GM12864 (cell line): ENCODE measurements at regions not wholly inside any gene's neighbourhood (a gene's known extent, or its start where the extent isn't known, plus 50 kb on each side); places are given as distances from the start of the nearest gene placed in this dataset.
"Not testable (repeated sequence)": the region's sequence is repeated elsewhere in the genome, so short reads cannot be mapped to it uniquely, and the experiment has no call there.

ENCODE experiments used
- DNase-seq: peaks from one replicate; pipeline ENCODE4 v3.0.0-alpha.2; 2011; ENCODE audit warnings: low read depth
- H3K4me3 ChIP-seq: 2 replicates; pipeline ENCODE4 v1.5.1; 2011; ENCODE audit warnings: mild to moderate bottlenecking, low read depth, low read length, control low read depth
- TF ChIP-seq, protein P1 (sequence below): IDR thresholded peaks from 2 replicates; pipeline ENCODE4 v1.5.1; 2011; ENCODE audit warnings: low read depth, mild to moderate bottlenecking, moderate library complexity, low read length, control low read depth, inconsistent platforms; ENCODE audit errors: missing control alignments

DNA sequence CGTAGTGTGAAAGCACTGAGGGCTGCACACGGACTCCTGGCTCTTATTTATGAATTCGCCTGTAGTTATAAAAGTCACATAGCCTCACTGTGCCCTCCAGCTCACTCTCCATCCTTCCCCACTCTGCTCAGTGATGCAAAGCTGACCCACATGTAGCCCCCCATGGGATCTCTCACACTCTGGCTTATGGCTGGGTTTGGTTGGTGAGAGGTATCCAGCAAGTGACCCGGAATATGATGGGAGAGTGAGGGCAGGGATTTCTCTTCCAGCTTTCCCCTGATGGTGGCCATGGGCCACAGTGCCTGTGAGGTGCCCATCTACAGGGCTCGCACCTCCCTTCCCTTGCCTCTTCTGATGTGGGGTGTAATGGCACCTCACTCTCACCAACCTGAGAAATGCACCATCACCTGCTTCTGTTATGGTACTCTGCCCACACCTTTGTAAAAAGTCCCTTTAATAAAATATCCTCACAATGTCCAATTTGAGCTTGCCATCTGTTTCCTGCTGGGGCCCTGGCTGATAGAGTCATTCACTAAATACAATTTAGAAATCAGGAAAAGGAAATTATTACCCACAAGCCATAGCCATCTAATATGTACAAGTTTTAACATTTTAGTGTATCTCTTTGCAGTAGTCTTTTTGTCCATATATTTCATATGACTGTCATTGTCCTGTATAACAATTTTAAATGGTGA, 93.6 kb downstream of the SCN11A start:
- TF ChIP-seq, protein P1, sequence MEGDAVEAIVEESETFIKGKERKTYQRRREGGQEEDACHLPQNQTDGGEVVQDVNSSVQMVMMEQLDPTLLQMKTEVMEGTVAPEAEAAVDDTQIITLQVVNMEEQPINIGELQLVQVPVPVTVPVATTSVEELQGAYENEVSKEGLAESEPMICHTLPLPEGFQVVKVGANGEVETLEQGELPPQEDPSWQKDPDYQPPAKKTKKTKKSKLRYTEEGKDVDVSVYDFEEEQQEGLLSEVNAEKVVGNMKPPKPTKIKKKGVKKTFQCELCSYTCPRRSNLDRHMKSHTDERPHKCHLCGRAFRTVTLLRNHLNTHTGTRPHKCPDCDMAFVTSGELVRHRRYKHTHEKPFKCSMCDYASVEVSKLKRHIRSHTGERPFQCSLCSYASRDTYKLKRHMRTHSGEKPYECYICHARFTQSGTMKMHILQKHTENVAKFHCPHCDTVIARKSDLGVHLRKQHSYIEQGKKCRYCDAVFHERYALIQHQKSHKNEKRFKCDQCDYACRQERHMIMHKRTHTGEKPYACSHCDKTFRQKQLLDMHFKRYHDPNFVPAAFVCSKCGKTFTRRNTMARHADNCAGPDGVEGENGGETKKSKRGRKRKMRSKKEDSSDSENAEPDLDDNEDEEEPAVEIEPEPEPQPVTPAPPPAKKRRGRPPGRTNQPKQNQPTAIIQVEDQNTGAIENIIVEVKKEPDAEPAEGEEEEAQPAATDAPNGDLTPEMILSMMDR, result no peak

DNA sequence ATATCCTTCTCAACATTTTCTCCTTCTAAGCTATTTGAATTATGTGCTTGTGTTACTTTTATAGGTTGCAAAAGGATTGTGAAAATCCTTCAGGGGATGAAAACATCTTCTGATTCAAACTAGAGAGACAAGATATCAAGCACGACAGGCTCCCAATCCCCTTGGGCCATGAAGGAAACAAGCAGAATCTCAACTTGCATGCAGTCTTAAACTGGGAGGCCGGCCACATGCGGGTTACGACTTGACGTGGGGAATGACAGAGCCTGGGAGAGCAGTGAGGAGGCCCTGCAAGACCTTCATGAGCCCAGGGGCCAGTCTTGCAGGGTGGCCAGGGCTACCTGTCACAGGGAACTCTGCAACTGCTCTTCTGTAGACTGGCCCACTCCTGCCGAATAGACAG, 94.4 kb downstream of the SCN11A start:
- TF ChIP-seq, protein P1, result no peak
- no peak overlapping the region for H3K4me3 ChIP-seq
- no peak for DNase-seq

More for the DNA sequence above, 93.6 kb downstream of the SCN11A start:
- no peak for DNase-seq
- no peak overlapping the region for H3K4me3 ChIP-seq

DNA sequence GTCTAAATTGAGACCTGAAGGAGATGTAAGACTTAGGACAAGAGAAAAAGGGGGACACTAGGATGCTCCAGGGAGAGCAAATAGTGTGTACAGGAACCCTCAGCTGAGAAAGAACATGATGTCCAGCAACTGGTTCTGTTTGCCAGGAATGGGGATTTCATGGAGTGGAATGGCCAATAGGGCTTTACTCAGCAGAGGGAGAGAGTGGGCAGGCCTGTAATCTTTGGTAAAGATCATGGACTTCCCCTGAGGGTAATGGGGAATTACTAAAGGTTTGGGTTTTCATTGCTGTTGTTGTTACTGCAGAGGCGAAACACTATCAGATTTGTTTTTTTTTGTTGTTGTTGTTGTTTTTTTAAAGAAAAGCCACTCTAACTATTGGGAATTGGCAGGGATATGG, 99.0 kb downstream of the SCN11A start:
- DNase-seq, result no peak
- H3K4me3 ChIP-seq, result no peak overlapping the region
- TF ChIP-seq, protein P1, result no peak

DNA sequence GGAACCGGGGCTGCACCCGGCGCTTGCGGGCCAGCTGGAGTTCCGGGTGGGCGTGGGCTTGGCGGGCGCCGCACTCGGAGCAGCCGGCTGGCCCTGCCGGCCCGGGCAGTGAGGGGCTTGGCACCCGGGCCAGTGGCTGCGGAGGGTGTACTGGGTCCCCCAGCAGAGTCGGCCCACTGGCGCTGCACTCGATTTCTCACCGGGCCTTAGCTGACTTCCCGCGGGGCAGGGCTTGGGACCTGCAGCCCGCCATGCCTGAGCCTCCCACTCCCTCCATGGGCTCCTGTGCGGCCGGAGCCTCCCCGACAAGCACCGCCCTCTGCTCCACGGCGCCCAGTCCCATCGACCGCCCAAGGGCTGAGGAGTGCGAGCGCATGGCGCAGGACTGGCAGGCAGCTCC, 100.6 kb downstream of the SCN11A start:
- H3K4me3 ChIP-seq, DNase-seq: not testable (repeated sequence)

DNA sequence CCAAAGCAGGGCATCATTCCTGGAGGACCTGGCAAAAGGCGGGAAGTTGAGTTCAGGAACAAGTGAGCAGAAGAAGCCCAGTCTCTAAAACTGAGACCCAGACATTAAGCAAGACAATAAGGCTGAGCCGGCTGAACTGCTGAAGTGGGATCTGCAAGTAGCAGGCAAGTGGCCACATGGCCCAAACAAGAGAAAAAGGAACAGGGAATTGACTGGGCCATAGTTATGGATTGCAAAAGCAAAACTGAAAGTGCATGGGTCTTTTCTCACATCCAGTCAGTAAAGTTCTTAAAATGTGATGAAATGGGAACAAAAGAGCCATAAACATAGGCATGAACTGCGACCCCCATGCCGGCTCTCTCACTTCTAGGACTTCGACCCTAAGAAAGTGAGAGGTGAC, 101.2 kb downstream of the SCN11A start:
- TF ChIP-seq, protein P1, result no peak
- no peak overlapping the region for H3K4me3 ChIP-seq
- DNase-seq, result no peak

DNA sequence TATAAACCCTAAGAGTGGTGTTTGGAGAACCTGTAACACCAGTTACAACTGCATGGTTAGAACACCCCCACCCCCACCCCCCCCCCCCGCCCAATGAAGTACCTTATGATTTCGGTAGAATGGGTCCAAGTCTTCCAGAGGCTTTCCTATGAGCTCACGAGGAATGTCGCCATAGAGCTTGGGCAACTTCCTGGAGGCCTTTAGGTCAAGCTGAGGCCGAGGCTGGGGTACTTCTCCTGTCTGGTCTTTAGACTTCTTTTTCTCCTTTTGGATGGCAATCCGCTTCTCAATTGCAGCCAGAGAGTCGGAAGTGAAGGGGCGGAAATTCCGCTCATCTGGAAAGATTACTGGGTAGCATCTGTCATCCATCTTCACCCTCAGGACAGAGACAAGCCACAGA, 101.8 kb downstream of the SCN11A start:
- TF ChIP-seq, protein P1, result no peak
- H3K4me3 ChIP-seq, result no peak overlapping the region
- DNase-seq, result no peak

DNA sequence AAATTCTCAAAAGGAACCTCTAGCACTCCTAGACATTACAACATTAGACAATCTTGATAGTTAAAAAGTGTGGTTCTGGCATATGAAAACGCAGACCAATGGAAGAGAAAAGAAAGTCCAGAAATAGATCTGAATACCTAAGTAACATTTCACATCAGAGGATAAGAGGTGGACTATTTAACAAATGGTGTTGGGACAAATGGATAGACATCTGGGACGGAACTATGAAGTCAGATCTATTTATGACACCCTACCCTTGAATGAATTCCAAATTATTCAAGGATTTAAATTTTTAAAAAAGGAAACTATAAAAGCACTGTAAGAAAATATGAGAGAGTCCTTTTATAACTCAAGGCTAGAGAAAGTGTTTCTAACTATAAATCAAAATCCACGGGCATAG, 111.3 kb downstream of the SCN11A start:
- no peak overlapping the region for H3K4me3 ChIP-seq
- TF ChIP-seq, protein P1, result no peak
- DNase-seq, result no peak
